ENCODE measurements at regions not wholly inside any gene's neighbourhood (a gene's known extent, or its start where the extent isn't known, plus 50 kb on each side); places are given as distances from the start of the nearest gene placed in this dataset.

DNA sequence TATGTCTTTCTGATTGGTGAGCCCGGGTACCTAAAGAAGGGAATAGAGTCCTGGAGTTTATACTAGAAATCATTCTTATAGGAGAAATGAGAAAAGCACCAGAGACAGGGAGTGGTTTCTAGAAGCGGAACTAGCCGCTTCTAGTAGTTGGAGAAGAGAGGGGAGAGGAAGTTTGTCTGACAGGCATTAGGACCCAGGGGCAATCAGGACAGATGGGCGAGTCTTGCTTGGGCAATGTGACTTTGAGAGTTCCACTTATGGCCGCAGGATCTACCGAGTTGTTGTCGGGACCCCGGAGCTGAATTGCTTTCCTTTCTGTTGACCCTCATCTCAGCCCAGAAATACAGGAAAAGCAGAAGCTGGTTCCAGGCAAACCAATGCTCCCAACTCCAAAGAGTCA lies 596.8 kb upstream of the CNTN5 start:
- TF ChIP-seq EZH2 (IDR thresholded peaks at IDR 0.05), result no peak
- TF ChIP-seq, protein P1, sequence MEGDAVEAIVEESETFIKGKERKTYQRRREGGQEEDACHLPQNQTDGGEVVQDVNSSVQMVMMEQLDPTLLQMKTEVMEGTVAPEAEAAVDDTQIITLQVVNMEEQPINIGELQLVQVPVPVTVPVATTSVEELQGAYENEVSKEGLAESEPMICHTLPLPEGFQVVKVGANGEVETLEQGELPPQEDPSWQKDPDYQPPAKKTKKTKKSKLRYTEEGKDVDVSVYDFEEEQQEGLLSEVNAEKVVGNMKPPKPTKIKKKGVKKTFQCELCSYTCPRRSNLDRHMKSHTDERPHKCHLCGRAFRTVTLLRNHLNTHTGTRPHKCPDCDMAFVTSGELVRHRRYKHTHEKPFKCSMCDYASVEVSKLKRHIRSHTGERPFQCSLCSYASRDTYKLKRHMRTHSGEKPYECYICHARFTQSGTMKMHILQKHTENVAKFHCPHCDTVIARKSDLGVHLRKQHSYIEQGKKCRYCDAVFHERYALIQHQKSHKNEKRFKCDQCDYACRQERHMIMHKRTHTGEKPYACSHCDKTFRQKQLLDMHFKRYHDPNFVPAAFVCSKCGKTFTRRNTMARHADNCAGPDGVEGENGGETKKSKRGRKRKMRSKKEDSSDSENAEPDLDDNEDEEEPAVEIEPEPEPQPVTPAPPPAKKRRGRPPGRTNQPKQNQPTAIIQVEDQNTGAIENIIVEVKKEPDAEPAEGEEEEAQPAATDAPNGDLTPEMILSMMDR (IDR thresholded peaks at IDR 0.05), result no peak
